DMS153 treated with DMSO at 0.1 percent for 48 hours (cell line): ENCODE measurements at regions not wholly inside any gene's neighbourhood (a gene's known extent, or its start where the extent isn't known, plus 50 kb on each side); places are given as distances from the start of the nearest gene placed in this dataset.

ENCODE experiments used
- DNase-seq: peaks from one replicate; lab custom pipeline; 2025; ENCODE audit not compliant: unreplicated experiment; lab: John Stamatoyannopoulos, UW

GRCh38 chr1:91575909-91576519 lies 75.4 kb downstream of the CDC7 start:
- no peak for DNase-seq

- DNase-seq = no peak
Measured at GRCh38 chr1:91578320-91579109, 77.9 kb downstream of the CDC7 start.

- no peak for DNase-seq
Measured at GRCh38 chr1:91579658-91580228, 79.1 kb downstream of the CDC7 start.

GRCh38 chr1:91582431-91582921 lies 81.8 kb downstream of the CDC7 start:
- no peak for DNase-seq

- DNase-seq = peak; percentile 35
Measured at GRCh38 chr1:91583326-91583755, 82.7 kb downstream of the CDC7 start.

- no peak for DNase-seq
Measured at GRCh38 chr1:91584309-91584708, 83.7 kb downstream of the CDC7 start.

- DNase-seq = no peak
Measured at GRCh38 chr1:91584878-91585277, 84.2 kb downstream of the CDC7 start.

- no peak for DNase-seq
Measured at GRCh38 chr1:91585502-91585901, 84.9 kb downstream of the CDC7 start.

GRCh38 chr1:91585982-91586381 lies 85.3 kb downstream of the CDC7 start:
- no peak for DNase-seq

GRCh38 chr1:91589437-91589836 lies 88.8 kb downstream of the CDC7 start:
- DNase-seq = no peak

GRCh38 chr1:91591175-91591974 lies 90.7 kb downstream of the CDC7 start:
- DNase-seq = no peak

- no peak for DNase-seq
Measured at GRCh38 chr1:91592716-91593477, 92.2 kb downstream of the CDC7 start.

GRCh38 chr1:91594383-91595055 lies 93.9 kb downstream of the CDC7 start:
- no peak for DNase-seq

GRCh38 chr1:91596474-91596873 lies 95.8 kb downstream of the CDC7 start:
- DNase-seq = no peak

- DNase-seq = no peak
Measured at GRCh38 chr1:91597215-91597614, 96.6 kb downstream of the CDC7 start.

GRCh38 chr1:91600431-91601337 lies 100.0 kb downstream of the CDC7 start:
- DNase-seq = no peak

- no peak for DNase-seq
Measured at GRCh38 chr1:91601554-91602376, 101.1 kb downstream of the CDC7 start.

GRCh38 chr1:91603409-91603808 lies 102.8 kb downstream of the CDC7 start:
- no peak for DNase-seq
